Uterus (tissue), 2 donors: ENCODE measurements at regions not wholly inside any gene's neighbourhood (a gene's known extent, or its start where the extent isn't known, plus 50 kb on each side); places are given as distances from the start of the nearest gene placed in this dataset.

ENCODE experiments used
- POLR2A ChIP-seq, 2 donors: fragments of 450-650 bp; IDR thresholded peaks; one replicate each; pipeline ENCODE4 v1.6.1; 2016; ENCODE audit warnings: antibody characterized with exemption in 2 of 2, mild to moderate bottlenecking in 1 of 2, moderate library complexity in 1 of 2
- TF ChIP-seq, protein P1 (sequence below), 4 experiments: fragments of 200-600 bp in 2 of 4; fragments of 450-650 bp in 2 of 4; sonication (generic) in 2 of 4; IDR thresholded peaks; one replicate each; pipeline ENCODE4 v1.5.1; 2016 to 2019; ENCODE audit warnings: antibody characterized with exemption in 4 of 4, mild to moderate bottlenecking in 2 of 4, moderate library complexity in 1 of 4

DNA sequence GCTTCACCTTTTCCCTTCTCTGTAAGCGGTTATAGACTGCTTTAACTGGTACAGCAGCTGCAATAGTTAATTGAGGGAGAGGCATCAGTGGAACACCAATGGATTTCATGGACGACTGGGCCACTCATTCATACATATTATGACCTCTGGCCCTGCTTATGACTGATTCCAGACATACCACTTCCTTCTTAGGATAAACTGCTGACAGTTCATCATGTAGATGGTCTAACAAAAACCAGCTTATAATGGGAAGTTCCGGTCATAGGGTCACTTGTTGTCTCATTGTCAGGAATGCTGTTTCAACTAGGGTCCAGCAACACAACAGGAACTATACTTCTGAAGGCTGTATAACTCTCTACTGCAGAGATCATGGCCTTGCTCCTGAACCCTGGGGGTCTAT lies 265.2 kb upstream of the RASA1 start:
- no peak for TF ChIP-seq POLR2A (IDR thresholded peaks at IDR 0.05)
- TF ChIP-seq, protein P1, sequence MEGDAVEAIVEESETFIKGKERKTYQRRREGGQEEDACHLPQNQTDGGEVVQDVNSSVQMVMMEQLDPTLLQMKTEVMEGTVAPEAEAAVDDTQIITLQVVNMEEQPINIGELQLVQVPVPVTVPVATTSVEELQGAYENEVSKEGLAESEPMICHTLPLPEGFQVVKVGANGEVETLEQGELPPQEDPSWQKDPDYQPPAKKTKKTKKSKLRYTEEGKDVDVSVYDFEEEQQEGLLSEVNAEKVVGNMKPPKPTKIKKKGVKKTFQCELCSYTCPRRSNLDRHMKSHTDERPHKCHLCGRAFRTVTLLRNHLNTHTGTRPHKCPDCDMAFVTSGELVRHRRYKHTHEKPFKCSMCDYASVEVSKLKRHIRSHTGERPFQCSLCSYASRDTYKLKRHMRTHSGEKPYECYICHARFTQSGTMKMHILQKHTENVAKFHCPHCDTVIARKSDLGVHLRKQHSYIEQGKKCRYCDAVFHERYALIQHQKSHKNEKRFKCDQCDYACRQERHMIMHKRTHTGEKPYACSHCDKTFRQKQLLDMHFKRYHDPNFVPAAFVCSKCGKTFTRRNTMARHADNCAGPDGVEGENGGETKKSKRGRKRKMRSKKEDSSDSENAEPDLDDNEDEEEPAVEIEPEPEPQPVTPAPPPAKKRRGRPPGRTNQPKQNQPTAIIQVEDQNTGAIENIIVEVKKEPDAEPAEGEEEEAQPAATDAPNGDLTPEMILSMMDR (IDR thresholded peaks at IDR 0.05), result no peak
